CD8-positive, alpha-beta memory T cell (primary cell): ENCODE measurements at regions not wholly inside any gene's neighbourhood (a gene's known extent, or its start where the extent isn't known, plus 50 kb on each side); places are given as distances from the start of the nearest gene placed in this dataset.

Source experiments
- CTCF ChIA-PET: fragments of 350-600 bp; sonication (Branson Sonifier 250); formaldehyde crosslinking; loops from one replicate; lab custom pipeline; 2021; ENCODE audit warnings: antibody characterized with exemption; lab: Charles Lee
- POLR2A ChIA-PET: fragments of 350-600 bp; sonication (Branson Sonifier 250); formaldehyde crosslinking; loops from one replicate; lab custom pipeline; 2021; ENCODE audit warnings: antibody characterized with exemption; lab: Charles Lee
- DNase-seq, 5 donors: peaks; one replicate each; pipeline versions ENCODE4 v3.0.0 to v3.0.0-alpha.2; 2020 to 2022; ENCODE audit warnings: mixed read lengths in 1 of 5
- H3K27ac ChIP-seq: one replicate; pipeline ENCODE4 v1.7.0; 2013; ENCODE audit warnings: low read depth, mild to moderate bottlenecking, low read length, moderate library complexity
- H3K27me3 ChIP-seq: 2 replicates; pipeline ENCODE4 v1.7.0; 2013; ENCODE audit warnings: low read length, mild to moderate bottlenecking; ENCODE audit not compliant: insufficient read depth, poor library complexity, severe bottlenecking
- H3K36me3 ChIP-seq: 2 replicates; pipeline ENCODE4 v1.7.0; 2013; ENCODE audit warnings: mild to moderate bottlenecking, low read length, moderate library complexity; ENCODE audit not compliant: insufficient read depth
- H3K4me1 ChIP-seq: 2 replicates; pipeline ENCODE4 v1.7.0; 2013; ENCODE audit warnings: mild to moderate bottlenecking, low read length, moderate library complexity; ENCODE audit not compliant: insufficient read depth
- H3K4me3 ChIP-seq: 2 replicates; pipeline ENCODE4 v1.7.0; 2013; ENCODE audit warnings: mild to moderate bottlenecking, low read length
- H3K9me3 ChIP-seq: 2 replicates; pipeline ENCODE4 v1.7.0; 2013; ENCODE audit warnings: mild to moderate bottlenecking, low read length
- H3K27ac Mint-ChIP-seq, 8 donors: one replicate each; pipeline ENCODE4 v1.8.0; 2020 to 2021; ENCODE audit warnings: mixed read lengths in 8 of 8, mild to moderate bottlenecking in 6 of 8, inconsistent platforms in 3 of 8, moderate library complexity in 3 of 8
- H3K27me3 Mint-ChIP-seq, 2 donors: one replicate each; pipeline ENCODE4 v1.8.0; 2020 to 2021; ENCODE audit warnings: mixed read lengths in 2 of 2, mild to moderate bottlenecking in 1 of 2, moderate library complexity in 1 of 2
- H3K36me3 Mint-ChIP-seq, 3 donors: one replicate each; pipeline ENCODE4 v1.8.0; 2020 to 2021; ENCODE audit warnings: mixed read lengths in 3 of 3, inconsistent platforms in 1 of 3, mild to moderate bottlenecking in 1 of 3
- H3K4me1 Mint-ChIP-seq, 3 donors: one replicate each; pipeline ENCODE4 v1.8.0; 2020 to 2021; ENCODE audit warnings: mixed read lengths in 3 of 3, inconsistent platforms in 1 of 3, mild to moderate bottlenecking in 1 of 3
- H3K4me3 Mint-ChIP-seq, 7 donors: one replicate each; pipeline ENCODE4 v1.8.0; 2020 to 2021; ENCODE audit warnings: mixed read lengths in 7 of 7, mild to moderate bottlenecking in 6 of 7, moderate library complexity in 4 of 7, inconsistent platforms in 2 of 7
- H3K9me3 Mint-ChIP-seq, 5 donors: one replicate each; pipeline ENCODE4 v1.8.0; 2020 to 2022; ENCODE audit warnings: mixed read lengths in 5 of 5, mild to moderate bottlenecking in 3 of 5, moderate library complexity in 2 of 5, inconsistent platforms in 1 of 5

DNA sequence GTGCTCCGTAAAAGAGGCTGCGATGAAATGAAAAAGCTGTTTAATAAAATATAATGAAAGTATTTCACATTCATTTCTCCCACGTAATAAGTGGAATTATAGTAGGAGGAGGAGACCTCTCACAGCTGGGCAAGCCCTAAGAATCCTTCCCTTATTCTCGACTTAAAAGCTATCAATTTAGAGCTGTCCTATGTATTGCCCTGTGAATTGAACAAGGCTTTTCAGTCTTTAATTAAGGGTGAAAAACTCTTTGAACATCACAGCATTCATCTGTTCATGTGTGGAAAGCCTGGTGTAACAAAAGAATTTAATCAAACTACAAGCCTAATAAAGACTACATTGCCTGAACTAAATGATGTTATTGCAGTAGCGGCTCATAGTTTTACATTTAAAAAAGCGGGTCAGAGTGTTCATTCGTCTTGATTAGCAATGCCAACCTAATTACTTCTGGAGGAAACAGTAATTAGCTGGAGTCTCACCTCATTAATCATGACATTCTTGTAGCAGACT, 142.0 kb downstream of the ETNK1 start:
- Histone ChIP-seq H3K4me1 (no peaks in the 10 kb centered on the region), H3K27ac (no peak overlapping the region), H3K27me3 (no peaks in the 10 kb centered on the region), H3K9me3 (no peaks in the 10 kb centered on the region), H3K36me3 (no peaks in the 10 kb centered on the region), H3K4me3 (no peak overlapping the region)
- Mint-ChIP-seq H3K9me3 (peaks cover 0 to 5% (median 0%) of the 10 kb centered on the region in 5 donors), H3K27ac (no peak overlapping the region), H3K4me1 (no peaks in the 10 kb centered on the region), H3K4me3 (no peak overlapping the region), H3K27me3 (peaks cover 0 to 1% of the 10 kb centered on the region in 2 donors), H3K36me3 (no peaks in the 10 kb centered on the region)
- ChIA-PET CTCF (interaction anchor here (0.8 kb wide), 1 partner anchor 9 kb away, joined by 3 read pairs; no protein-coding TSS in a partner anchor), POLR2A (no interaction called here)
- DNase-seq: no peak

DNA sequence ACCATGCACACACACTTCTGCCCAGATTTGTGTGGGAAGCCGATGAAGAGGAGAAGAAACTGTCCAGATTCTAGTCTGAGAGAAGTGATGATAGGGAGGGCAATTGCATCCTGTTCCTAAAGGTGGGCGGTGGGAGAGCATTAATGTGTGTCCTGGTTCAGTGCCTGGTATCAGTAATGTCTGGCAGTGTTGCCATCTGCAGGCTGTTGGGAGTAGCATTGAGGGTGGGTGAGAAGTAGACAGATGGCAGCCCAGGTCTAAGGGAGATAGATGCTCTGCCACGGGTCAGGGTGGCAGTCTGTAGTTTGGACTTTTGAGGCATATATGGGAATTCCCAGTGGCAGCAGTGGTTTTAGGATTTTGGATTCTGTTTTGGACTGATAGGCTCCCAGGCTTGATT, 156.4 kb downstream of the ETNK1 start:
- H3K9me3 ChIP-seq: no peaks in the 10 kb centered on the region
- Mint-ChIP-seq H3K27ac (peak overlapping the region in 1 of 8 donors; percentile 61), H3K4me3 (no peak overlapping the region), H3K9me3 (peaks cover 0 to 4% (median 0%) of the 10 kb centered on the region in 5 donors), H3K36me3 (peaks cover 0 to 3% (median 2%) of the 10 kb centered on the region in 3 donors), H3K4me1 (no peaks in the 10 kb centered on the region), H3K27me3 (peaks cover 0 to 18% of the 10 kb centered on the region in 2 donors)
- no peak for DNase-seq
- H3K36me3 ChIP-seq: no peaks in the 10 kb centered on the region
- POLR2A ChIA-PET: no interaction called here
- CTCF ChIA-PET: no interaction called here
- no peak overlapping the region for H3K27ac ChIP-seq
- H3K4me1 ChIP-seq: no peaks in the 10 kb centered on the region
- no peaks in the 10 kb centered on the region for H3K27me3 ChIP-seq
- no peak overlapping the region for H3K4me3 ChIP-seq

DNA sequence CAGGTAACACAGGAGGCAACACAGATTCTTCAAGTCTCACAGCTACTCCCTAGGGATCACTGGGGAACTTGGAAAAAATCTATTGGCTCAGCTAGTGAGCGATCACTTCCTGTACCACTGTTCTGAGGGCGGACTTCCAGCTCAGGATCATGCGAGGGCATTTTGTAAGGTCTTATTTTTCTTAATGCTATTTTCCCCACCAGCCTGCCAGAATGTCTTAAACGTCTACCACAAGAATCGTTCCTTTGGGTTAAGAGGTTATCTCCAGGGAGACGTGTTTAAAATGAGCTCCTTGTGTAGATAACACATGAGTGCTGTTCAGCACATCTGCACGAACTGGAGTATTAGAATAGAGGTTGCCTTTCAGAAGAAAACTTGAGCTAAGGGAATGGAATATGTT, 162.6 kb downstream of the ETNK1 start:
- ChIA-PET POLR2A (no interaction called here), CTCF (no interaction called here)
- Mint-ChIP-seq H3K9me3 (peaks cover 0 to 4% (median 0%) of the 10 kb centered on the region in 5 donors), H3K27ac (no peak overlapping the region), H3K4me3 (no peak overlapping the region), H3K27me3 (peaks cover 0 to 7% of the 10 kb centered on the region in 2 donors), H3K4me1 (no peaks in the 10 kb centered on the region), H3K36me3 (peaks cover 0 to 2% (median 1%) of the 10 kb centered on the region in 3 donors)
- Histone ChIP-seq H3K27ac (no peak overlapping the region), H3K4me3 (no peak overlapping the region), H3K27me3 (no peaks in the 10 kb centered on the region), H3K9me3 (no peaks in the 10 kb centered on the region), H3K36me3 (no peaks in the 10 kb centered on the region), H3K4me1 (no peaks in the 10 kb centered on the region)
- no peak for DNase-seq

DNA sequence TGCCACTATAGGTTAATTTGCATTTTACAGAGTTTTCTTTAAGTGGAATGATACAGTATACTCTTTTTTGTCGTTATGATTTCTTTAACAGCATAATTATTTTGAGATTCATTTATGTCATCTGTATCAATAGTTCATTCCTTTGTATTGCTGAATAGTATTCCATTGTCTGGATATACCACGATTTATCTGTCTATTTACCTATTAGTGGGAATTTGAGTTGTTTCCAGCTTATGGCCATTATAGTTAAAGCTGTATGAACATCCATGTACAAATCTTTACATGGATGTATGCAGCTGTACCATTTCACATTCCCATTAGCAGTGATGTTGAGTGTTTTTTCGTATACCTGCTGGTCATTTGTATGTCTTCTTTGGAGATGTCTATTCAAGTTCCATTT, 163.9 kb downstream of the ETNK1 start:
- Histone ChIP-seq H3K27me3 (no peaks in the 10 kb centered on the region), H3K27ac (no peak overlapping the region), H3K4me1 (no peaks in the 10 kb centered on the region), H3K36me3 (no peaks in the 10 kb centered on the region), H3K4me3 (no peak overlapping the region), H3K9me3 (no peaks in the 10 kb centered on the region)
- Mint-ChIP-seq H3K4me3 (no peak overlapping the region), H3K27me3 (peaks cover 1 to 13% of the 10 kb centered on the region in 2 donors), H3K4me1 (no peaks in the 10 kb centered on the region), H3K9me3 (peaks cover 0 to 3% (median 0%) of the 10 kb centered on the region in 5 donors), H3K36me3 (peaks cover 0 to 2% (median 0%) of the 10 kb centered on the region in 3 donors), H3K27ac (peak overlapping the region in 1 of 8 donors; percentile 12)
- POLR2A ChIA-PET: no interaction called here
- no peak for DNase-seq
- CTCF ChIA-PET: no interaction called here

DNA sequence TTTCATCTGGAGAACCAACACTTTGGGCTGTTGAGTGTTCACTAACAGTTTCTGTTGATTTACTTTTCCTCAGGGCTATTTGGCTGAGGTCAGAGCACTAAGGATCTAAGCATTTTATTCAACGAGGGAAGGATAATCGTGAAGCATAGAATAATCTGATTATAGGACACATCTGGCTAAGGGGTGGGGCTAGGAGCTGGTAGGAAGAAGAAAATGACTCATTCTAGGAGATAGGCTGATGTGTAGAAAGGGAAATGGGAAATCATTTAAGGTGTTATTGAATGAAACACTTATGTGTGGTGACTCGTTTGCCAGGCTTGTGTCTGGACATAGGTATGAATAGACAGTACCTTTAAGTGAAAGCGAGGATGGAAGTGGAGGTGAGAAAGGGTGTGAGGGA, 167.2 kb downstream of the ETNK1 start:
- Histone ChIP-seq H3K4me1 (no peaks in the 10 kb centered on the region), H3K36me3 (no peaks in the 10 kb centered on the region), H3K27ac (no peak overlapping the region), H3K4me3 (no peak overlapping the region), H3K27me3 (no peaks in the 10 kb centered on the region), H3K9me3 (no peaks in the 10 kb centered on the region)
- ChIA-PET CTCF (no interaction called here), POLR2A (interaction anchor here (0.6 kb wide), 1 partner anchor 248 kb away, joined by 3 read pairs; the partner anchor contains the start of gene C2CD5)
- DNase-seq: no peak
- Mint-ChIP-seq H3K4me3 (no peak overlapping the region), H3K36me3 (no peaks in the 10 kb centered on the region), H3K9me3 (peaks cover 0 to 2% (median 0%) of the 10 kb centered on the region in 5 donors), H3K27me3 (peaks cover 3 to 13% of the 10 kb centered on the region in 2 donors), H3K4me1 (no peaks in the 10 kb centered on the region), H3K27ac (no peak overlapping the region)

DNA sequence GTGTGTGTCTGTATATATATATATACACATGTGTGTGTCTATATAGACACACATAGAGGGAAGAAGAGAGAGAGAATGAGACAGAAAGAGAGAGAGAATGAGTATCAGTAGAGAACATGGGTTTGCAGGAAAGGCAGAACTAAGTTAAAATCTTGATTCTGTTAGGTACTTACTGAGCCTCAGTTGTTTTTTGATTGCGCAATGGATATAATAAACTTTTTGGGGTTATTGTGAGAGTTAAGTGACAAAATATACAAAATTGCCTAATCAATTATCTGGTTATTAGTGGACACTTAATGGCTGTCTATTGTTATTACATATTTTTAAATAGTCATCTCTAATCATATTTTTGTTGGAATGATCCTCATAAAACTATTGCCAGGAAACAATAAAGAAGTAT, 169.0 kb downstream of the ETNK1 start:
- ChIA-PET POLR2A (no interaction called here), CTCF (no interaction called here)
- Histone ChIP-seq H3K27ac (no peak overlapping the region), H3K4me1 (no peaks in the 10 kb centered on the region), H3K9me3 (no peaks in the 10 kb centered on the region), H3K27me3 (no peaks in the 10 kb centered on the region), H3K4me3 (no peak overlapping the region), H3K36me3 (no peaks in the 10 kb centered on the region)
- H3K4me1 Mint-ChIP-seq: no peaks in the 10 kb centered on the region
- no peaks in the 10 kb centered on the region for H3K36me3 Mint-ChIP-seq
- no peak overlapping the region for H3K27ac Mint-ChIP-seq
- no peak overlapping the region for H3K4me3 Mint-ChIP-seq
- DNase-seq: no peak
- peaks cover 3 to 13% of the 10 kb centered on the region in 2 donors for H3K27me3 Mint-ChIP-seq
- H3K9me3 Mint-ChIP-seq: peaks cover 0 to 2% (median 0%) of the 10 kb centered on the region in 5 donors

DNA sequence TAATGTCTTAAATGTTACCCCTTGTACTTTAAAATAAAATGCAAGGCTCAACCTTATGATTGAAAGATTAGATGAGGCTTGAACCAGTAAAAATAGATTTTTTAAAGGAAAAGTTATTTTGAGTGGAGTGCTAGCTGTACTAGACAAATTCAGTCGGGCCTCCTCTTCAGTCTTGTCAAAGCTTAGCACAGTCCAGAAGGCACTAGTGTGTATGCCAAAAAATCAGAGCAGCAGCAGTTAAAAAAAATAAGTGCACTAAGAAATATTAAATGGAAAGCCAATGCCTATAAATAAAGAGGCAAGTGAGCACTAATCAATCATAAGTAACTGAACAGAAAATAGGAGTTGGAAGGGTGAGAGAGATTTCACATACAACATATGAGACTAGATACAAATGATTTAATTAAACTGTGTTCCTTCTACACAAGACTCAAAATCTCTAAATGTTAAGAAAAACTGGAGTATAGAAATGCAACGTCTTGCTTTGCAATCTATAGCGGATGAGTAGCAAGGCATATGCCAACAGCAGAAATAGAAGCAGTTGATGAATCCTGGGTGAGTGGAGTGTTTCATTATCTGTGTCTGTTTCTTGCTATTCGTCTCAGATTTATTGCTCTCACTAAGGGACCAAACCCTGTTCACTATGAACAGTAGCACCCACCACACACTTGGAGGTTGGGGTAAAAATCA, 172.1 kb downstream of the ETNK1 start:
- H3K36me3 ChIP-seq: no peaks in the 10 kb centered on the region
- DNase-seq: no peak
- no peaks in the 10 kb centered on the region for H3K36me3 Mint-ChIP-seq
- H3K9me3 ChIP-seq: no peaks in the 10 kb centered on the region
- no peaks in the 10 kb centered on the region for H3K27me3 ChIP-seq
- no peak overlapping the region for H3K27ac ChIP-seq
- H3K4me3 ChIP-seq: no peak overlapping the region
- no peak overlapping the region for H3K27ac Mint-ChIP-seq
- H3K4me1 Mint-ChIP-seq: no peaks in the 10 kb centered on the region
- CTCF ChIA-PET: no interaction called here
- POLR2A ChIA-PET: no interaction called here
- peaks cover 3 to 9% of the 10 kb centered on the region in 2 donors for H3K27me3 Mint-ChIP-seq
- H3K9me3 Mint-ChIP-seq: peaks cover 0 to 2% (median 0%) of the 10 kb centered on the region in 5 donors
- no peak overlapping the region for H3K4me3 Mint-ChIP-seq
- H3K4me1 ChIP-seq: no peaks in the 10 kb centered on the region

DNA sequence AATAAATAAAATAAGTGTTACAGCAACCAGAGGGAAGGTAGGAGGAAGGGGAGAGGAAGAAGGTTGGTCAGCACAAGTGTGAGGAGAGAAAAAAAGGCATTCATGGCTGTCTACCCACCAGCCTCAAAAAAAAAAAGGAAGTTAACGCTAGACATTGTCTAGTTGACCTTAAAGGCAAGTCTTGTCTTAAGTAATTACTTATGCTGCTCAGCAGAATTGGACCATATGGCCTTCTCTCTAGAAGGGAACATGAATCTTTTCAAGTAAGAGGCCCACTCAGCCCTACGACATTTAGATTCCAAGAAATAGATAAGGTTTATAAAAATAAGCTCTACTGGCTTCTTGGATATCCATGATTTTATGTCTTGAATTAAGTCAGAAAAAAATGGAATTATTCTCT, 172.7 kb downstream of the ETNK1 start:
- H3K27ac ChIP-seq: no peak overlapping the region
- peaks cover 0 to 2% (median 0%) of the 10 kb centered on the region in 5 donors for H3K9me3 Mint-ChIP-seq
- no peaks in the 10 kb centered on the region for H3K36me3 Mint-ChIP-seq
- H3K27me3 ChIP-seq: no peaks in the 10 kb centered on the region
- no peaks in the 10 kb centered on the region for H3K9me3 ChIP-seq
- ChIA-PET POLR2A (no interaction called here), CTCF (no interaction called here)
- no peaks in the 10 kb centered on the region for H3K4me1 Mint-ChIP-seq
- H3K27ac Mint-ChIP-seq: no peak overlapping the region
- no peak overlapping the region for H3K4me3 Mint-ChIP-seq
- no peaks in the 10 kb centered on the region for H3K4me1 ChIP-seq
- H3K27me3 Mint-ChIP-seq: peaks cover 3 to 5% of the 10 kb centered on the region in 2 donors
- no peaks in the 10 kb centered on the region for H3K36me3 ChIP-seq
- no peak for DNase-seq
- H3K4me3 ChIP-seq: no peak overlapping the region
